A549 (cell line): ENCODE measurements at regions not wholly inside any gene's neighbourhood (a gene's known extent, or its start where the extent isn't known, plus 50 kb on each side); places are given as distances from the start of the nearest gene placed in this dataset.

Experiments used
- ATAC-seq, 2 experiments: fragments of 200-7000 bp in 1 of 2; fragments of >200 bp in 1 of 2; cut with Nextera tagmentation in 1 of 2; cut with Tn5 transposase in 1 of 2; 3 replicates each; pipeline versions ENCODE4 v1.8.0 to v1.9.1; 2018 to 2020; ENCODE audit warnings: mild to moderate bottlenecking in 1 of 2, moderate library complexity in 1 of 2
- CTCF ChIA-PET: fragments of 300-600 bp; sonication (Branson Sonifier 250); formaldehyde crosslinking; extraction: SDS; loops from one replicate; lab custom pipeline; 2021; ENCODE audit warnings: antibody characterized with exemption, inconsistent platforms; lab: Yijun Ruan, JAX
- POLR2A ChIA-PET: fragments of 350-600 bp; formaldehyde crosslinking; extraction: SDS; loops from one replicate; lab custom pipeline; 2021; ENCODE audit warnings: antibody characterized with exemption, inconsistent platforms; lab: Yijun Ruan, JAX
- DNase-seq, 2 experiments: peaks; one replicate each; pipeline versions ENCODE4 v3.0.0 to v3.0.0-alpha.2; 2011 to 2016; ENCODE audit warnings: low read depth in 1 of 2, low spot score in 1 of 2
- FAIRE-seq: peaks from 2 replicates; lab custom pipeline; 2011; peaks lifted over from hg19 to GRCh38; lab: Jason Lieb, UNC
- H3K27ac ChIP-seq, 2 experiments: fragments of >200 bp; sonication (Bioruptor Twin); formaldehyde crosslinking; 3 replicates each; pipeline ENCODE4 v1.5.1; 2016 to 2017
- H3K4me1 ChIP-seq: fragments of >200 bp; sonication (Bioruptor Twin); formaldehyde crosslinking; 3 replicates; pipeline ENCODE4 v1.6.1; 2016
- H3K4me2 ChIP-seq: fragments of >200 bp; sonication (Bioruptor Twin); formaldehyde crosslinking; 3 replicates; pipeline ENCODE4 v1.6.1; 2016
- H3K4me3 ChIP-seq: fragments of >200 bp; sonication (Bioruptor Twin); formaldehyde crosslinking; 3 replicates; pipeline ENCODE4 v1.5.1; 2016
- H3K9me3 ChIP-seq: fragments of >200 bp; sonication (Bioruptor Twin); formaldehyde crosslinking; 3 replicates; pipeline ENCODE4 v1.6.1; 2016
- ATOH8 ChIP-seq: fragments of 250-450 bp; sonication (Bioruptor Pico); IDR thresholded peaks from 2 replicates; pipeline ENCODE4 v1.5.0; 2020; ENCODE audit warnings: low read depth, mild to moderate bottlenecking, moderate library complexity
- BHLHE40 ChIP-seq: IDR thresholded peaks from 2 replicates; pipeline ENCODE4 v1.6.1; 2012; ENCODE audit warnings: low read depth, low read length, inconsistent platforms
- CHD4 ChIP-seq: fragments of 200-600 bp; sonication (generic); IDR thresholded peaks from 2 replicates; pipeline ENCODE4 v1.6.1; 2016; ENCODE audit warnings: antibody characterized with exemption, mild to moderate bottlenecking, borderline replicate concordance
- CTCF ChIP-seq: fragments of >200 bp; sonication (Bioruptor Twin); formaldehyde crosslinking; IDR thresholded peaks from 3 replicates; pipeline ENCODE4 v1.5.1; 2016
- EHF ChIP-seq: fragments of 250-450 bp; sonication (Bioruptor Pico); IDR thresholded peaks from 2 replicates; pipeline ENCODE4 v1.5.0; 2020; ENCODE audit warnings: mild to moderate bottlenecking
- EHMT2 ChIP-seq: fragments of 200-600 bp; sonication (generic); IDR thresholded peaks from 2 replicates; pipeline ENCODE4 v1.6.1; 2016; ENCODE audit warnings: antibody characterized with exemption, low read depth, mild to moderate bottlenecking, moderate library complexity
- ESRRA ChIP-seq: fragments of 150-350 bp; IDR thresholded peaks from 2 replicates; pipeline ENCODE4 v1.6.1; 2014; ENCODE audit warnings: mild to moderate bottlenecking, low read length, borderline replicate concordance
- FOSB ChIP-seq: fragments of 250-450 bp; sonication (Bioruptor Pico); IDR thresholded peaks from 2 replicates; pipeline ENCODE4 v1.5.0; 2020; ENCODE audit warnings: mild to moderate bottlenecking, moderate library complexity
- HEYL ChIP-seq: fragments of 250-450 bp; sonication (Bioruptor Pico); IDR thresholded peaks from 2 replicates; pipeline ENCODE4 v1.8.0; 2021; ENCODE audit warnings: mild to moderate bottlenecking, moderate library complexity
- HOXA7 ChIP-seq: fragments of 250-450 bp; sonication (Bioruptor Pico); IDR thresholded peaks from 2 replicates; pipeline ENCODE4 v1.5.0; 2020; ENCODE audit warnings: mild to moderate bottlenecking, moderate library complexity
- HOXB13 ChIP-seq: fragments of 250-450 bp; sonication (Bioruptor Pico); IDR thresholded peaks from 2 replicates; pipeline ENCODE4 v1.5.0; 2020; ENCODE audit warnings: low read depth, mild to moderate bottlenecking, moderate library complexity
- JUN ChIP-seq, 2 experiments: fragments of >200 bp; sonication (Bioruptor Twin); formaldehyde crosslinking; IDR thresholded peaks; 2 replicates in 1 of 2; 3 replicates in 1 of 2; pipeline ENCODE4 v1.6.1; 2016 to 2017
- JUNB ChIP-seq: fragments of >200 bp; sonication (Bioruptor Twin); formaldehyde crosslinking; IDR thresholded peaks from 2 replicates; pipeline ENCODE4 v1.6.1; 2016
- KDM5A ChIP-seq: fragments of 200-600 bp; sonication (generic); IDR thresholded peaks from 2 replicates; pipeline ENCODE4 v1.6.1; 2016; ENCODE audit warnings: antibody characterized with exemption, mild to moderate bottlenecking
- MAFK ChIP-seq: fragments of 450-650 bp; IDR thresholded peaks from 2 replicates; pipeline ENCODE4 v1.6.1; 2014; ENCODE audit not compliant: partially characterized antibody
- MAX ChIP-seq: IDR thresholded peaks from 2 replicates; pipeline ENCODE4 v1.6.1; 2012
- MYC ChIP-seq: IDR thresholded peaks from 2 replicates; pipeline ENCODE4 v1.6.1; 2012; ENCODE audit warnings: mild to moderate bottlenecking, inconsistent platforms, low read length, improper control_type of control experiment, borderline replicate concordance
- RAD21 ChIP-seq, 2 experiments: fragments of >200 bp in 1 of 2; sonication (Bioruptor Twin) in 1 of 2; formaldehyde crosslinking in 1 of 2; IDR thresholded peaks in 1 of 2; conservative IDR thresholded peaks in 1 of 2; 2 replicates in 1 of 2; 3 replicates in 1 of 2; pipeline ENCODE4 v1.6.1; 2012 to 2018; ENCODE audit warnings: inconsistent platforms in 1 of 2
- RARB ChIP-seq: fragments of 250-450 bp; sonication (Bioruptor Pico); IDR thresholded peaks from 2 replicates; pipeline ENCODE4 v1.8.0; 2021; ENCODE audit warnings: mild to moderate bottlenecking, moderate library complexity
- RNF2 ChIP-seq: fragments of 200-600 bp; sonication (generic); IDR thresholded peaks from 2 replicates; pipeline ENCODE4 v1.6.1; 2016; ENCODE audit warnings: low read depth, mild to moderate bottlenecking, antibody characterized with exemption, moderate library complexity, borderline replicate concordance
- SMC3 ChIP-seq: fragments of >200 bp; sonication (Bioruptor Twin); formaldehyde crosslinking; IDR thresholded peaks from 3 replicates; pipeline ENCODE4 v1.6.1; 2018; ENCODE audit warnings: inconsistent platforms
- TP53 ChIP-seq: fragments of 250-450 bp; sonication (Bioruptor Pico); IDR thresholded peaks from 2 replicates; pipeline ENCODE4 v1.5.0; 2021; ENCODE audit warnings: mild to moderate bottlenecking, moderate library complexity
- USF2 ChIP-seq: fragments of 450-650 bp; IDR thresholded peaks from 2 replicates; pipeline ENCODE4 v1.6.1; 2014; ENCODE audit warnings: antibody characterized with exemption
- ZC3H11A ChIP-seq: fragments of 450-650 bp; IDR thresholded peaks from 2 replicates; pipeline ENCODE4 v1.6.1; 2014; ENCODE audit warnings: antibody characterized with exemption, mild to moderate bottlenecking
- ZFP36 ChIP-seq: fragments of 450-650 bp; IDR thresholded peaks from 2 replicates; pipeline ENCODE4 v1.6.1; 2014; ENCODE audit warnings: borderline replicate concordance; ENCODE audit not compliant: partially characterized antibody
- ZNF302 ChIP-seq: fragments of 250-450 bp; sonication (Bioruptor Pico); IDR thresholded peaks from 2 replicates; pipeline ENCODE4 v1.9.0; 2021; ENCODE audit warnings: inconsistent platforms, mild to moderate bottlenecking, moderate library complexity
- ZSCAN20 ChIP-seq: fragments of 250-450 bp; sonication (Bioruptor Pico); IDR thresholded peaks from 2 replicates; pipeline ENCODE4 v1.8.0; 2022; ENCODE audit warnings: mild to moderate bottlenecking, moderate library complexity
- WGBS: methylation state at CpG from one replicate; pipeline ENCODE4 v1.1.6; 2017; ENCODE audit errors: missing lambda C conversion rate; 5-methylcytosine and 5-hydroxymethylcytosine counted together

- H3K9me3 ChIP-seq: no peaks in the 10 kb centered on the region
- no peak overlapping the region for H3K4me3 ChIP-seq
- ChIA-PET CTCF (no interaction called here), POLR2A (no interaction called here)
- no peak for TF ChIP-seq ZFP36
- no peak for TF ChIP-seq MAFK
- no peak for TF ChIP-seq SMC3
- TF ChIP-seq USF2: no peak
- no peak for TF ChIP-seq TP53 (CRISPR knock-in tag)
- no peak for TF ChIP-seq EHMT2
- TF ChIP-seq HEYL: no peak
- no peak for TF ChIP-seq JUN (IDR thresholded peaks at IDR 0.05)
- no peak for TF ChIP-seq HOXA7 (CRISPR knock-in tag)
- TF ChIP-seq EHF: no peak
- no peak for TF ChIP-seq ATOH8
- TF ChIP-seq FOSB: no peak
- TF ChIP-seq MAX: no peak
- TF ChIP-seq BHLHE40: no peak
- no peak overlapping the region for H3K4me2 ChIP-seq
- DNase-seq: no peak
- no peak for ATAC-seq
- no peaks in the 10 kb centered on the region for H3K4me1 ChIP-seq
- no peak for FAIRE-seq
- H3K27ac ChIP-seq: no peak overlapping the region
Measured at GRCh38 chr5:51829691-51830090, 446.4 kb downstream of the ISL1 start.

GRCh38 chr5:51832934-51833470 is 449.8 kb downstream of the ISL1 start:
- ATAC-seq (no peak), DNase-seq (no peak), FAIRE-seq (no peak)
- TF ChIP-seq KDM5A (no peak), MYC (no peak), ESRRA (no peak), ZSCAN20 (CRISPR knock-in tag) (no peak), ZC3H11A (no peak), EHF (no peak), CHD4 (no peak), HOXB13 (CRISPR knock-in tag) (no peak), RARB (CRISPR knock-in tag) (no peak), RNF2 (no peak), ZNF302 (CRISPR knock-in tag) (no peak), EHMT2 (no peak), JUNB (no peak), FOSB (no peak), SMC3 (no peak), RAD21 (conservative IDR thresholded peaks at IDR 0.05 in 1 of 2, IDR thresholded peaks at IDR 0.05 in 1 of 2) (no peak), CTCF (no peak)
- Histone ChIP-seq H3K9me3 (no peaks in the 10 kb centered on the region), H3K27ac (no peak overlapping the region), H3K4me3 (no peak overlapping the region), H3K4me2 (no peak overlapping the region), H3K4me1 (no peaks in the 10 kb centered on the region)
- CTCF ChIA-PET: no interaction called here
- 34% methylated on average over 5 of the region's 5 CpGs for WGBS
- POLR2A ChIA-PET: no interaction called here
